MCF 10A (cell line): ENCODE measurements at regions not wholly inside any gene's neighbourhood (a gene's known extent, or its start where the extent isn't known, plus 50 kb on each side); places are given as distances from the start of the nearest gene placed in this dataset.

ENCODE experiments used
- BruUV-seq: library from RNA; stranded (reverse); fragments of 400-500 nt; replicated peaks from 2 replicates; lab custom pipeline; 2021; lab: Mats Ljungman, UMichigan
- CTCF ChIA-PET: fragments of 300-600 bp; sonication (Branson Sonifier 250); formaldehyde crosslinking; extraction: SDS; loops from one replicate; lab custom pipeline; 2021; ENCODE audit warnings: antibody characterized with exemption, inconsistent platforms; lab: Yijun Ruan, JAX
- POLR2A ChIA-PET: fragments of 300-600, 350-650 bp; sonication (Branson Sonifier 250); formaldehyde crosslinking; extraction: SDS; loops from one replicate; lab custom pipeline; 2020; ENCODE audit warnings: antibody characterized with exemption, inconsistent platforms; lab: Yijun Ruan, JAX
- DNase-seq: peaks from one replicate; pipeline ENCODE4 v3.0.0-alpha.2; 2018; ENCODE audit not compliant: unreplicated experiment
- H3K27ac Mint-ChIP-seq: one replicate; pipeline ENCODE4 v1.8.0; 2022; ENCODE audit warnings: mild to moderate bottlenecking, low read depth, mixed read lengths; ENCODE audit not compliant: unreplicated experiment
- H3K27me3 Mint-ChIP-seq: one replicate; pipeline ENCODE4 v1.8.0; 2022; ENCODE audit warnings: mixed read lengths; ENCODE audit not compliant: insufficient read depth, unreplicated experiment
- H3K36me3 Mint-ChIP-seq: one replicate; pipeline ENCODE4 v1.8.0; 2022; ENCODE audit warnings: mild to moderate bottlenecking, moderate library complexity, mixed read lengths; ENCODE audit not compliant: insufficient read depth, unreplicated experiment
- H3K4me1 Mint-ChIP-seq: one replicate; pipeline ENCODE4 v1.8.0; 2022; ENCODE audit warnings: mixed read lengths; ENCODE audit not compliant: insufficient read depth, unreplicated experiment
- H3K4me3 Mint-ChIP-seq: one replicate; pipeline ENCODE4 v1.8.0; 2022; ENCODE audit warnings: mild to moderate bottlenecking, moderate library complexity, mixed read lengths; ENCODE audit not compliant: unreplicated experiment
- H3K9me3 Mint-ChIP-seq: one replicate; pipeline ENCODE4 v1.8.0; 2022; ENCODE audit warnings: mixed read lengths; ENCODE audit not compliant: unreplicated experiment
- intact Hi-C: fragments of 100-400 bp; cut with micrococcal nuclease; formaldehyde crosslinking; loops from 2 replicates; pipeline ENCODE4 v1.14.1; 2022
- TF ChIP-seq, protein P1 (sequence below): fragments of 200-600 bp; IDR thresholded peaks from one replicate; pipeline ENCODE4 v1.8.0; 2022; ENCODE audit warnings: antibody characterized with exemption, mild to moderate bottlenecking; ENCODE audit not compliant: unreplicated experiment

- intact Hi-C loops = no loop called here
- Mint-ChIP-seq H3K9me3 (peaks cover 15% of the 10 kb centered on the region), H3K4me3 (no peak overlapping the region), H3K27me3 (no peaks in the 10 kb centered on the region), H3K4me1 (no peaks in the 10 kb centered on the region), H3K27ac (no peak overlapping the region), H3K36me3 (no peaks in the 10 kb centered on the region)
- ChIA-PET POLR2A (no interaction called here), CTCF (interaction anchor here (0.7 kb wide), 1 partner anchor 279 kb away, joined by 3 read pairs; no protein-coding TSS in a partner anchor)
- TF ChIP-seq, protein P1, sequence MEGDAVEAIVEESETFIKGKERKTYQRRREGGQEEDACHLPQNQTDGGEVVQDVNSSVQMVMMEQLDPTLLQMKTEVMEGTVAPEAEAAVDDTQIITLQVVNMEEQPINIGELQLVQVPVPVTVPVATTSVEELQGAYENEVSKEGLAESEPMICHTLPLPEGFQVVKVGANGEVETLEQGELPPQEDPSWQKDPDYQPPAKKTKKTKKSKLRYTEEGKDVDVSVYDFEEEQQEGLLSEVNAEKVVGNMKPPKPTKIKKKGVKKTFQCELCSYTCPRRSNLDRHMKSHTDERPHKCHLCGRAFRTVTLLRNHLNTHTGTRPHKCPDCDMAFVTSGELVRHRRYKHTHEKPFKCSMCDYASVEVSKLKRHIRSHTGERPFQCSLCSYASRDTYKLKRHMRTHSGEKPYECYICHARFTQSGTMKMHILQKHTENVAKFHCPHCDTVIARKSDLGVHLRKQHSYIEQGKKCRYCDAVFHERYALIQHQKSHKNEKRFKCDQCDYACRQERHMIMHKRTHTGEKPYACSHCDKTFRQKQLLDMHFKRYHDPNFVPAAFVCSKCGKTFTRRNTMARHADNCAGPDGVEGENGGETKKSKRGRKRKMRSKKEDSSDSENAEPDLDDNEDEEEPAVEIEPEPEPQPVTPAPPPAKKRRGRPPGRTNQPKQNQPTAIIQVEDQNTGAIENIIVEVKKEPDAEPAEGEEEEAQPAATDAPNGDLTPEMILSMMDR = no peak
- no TSS peak for BruUV-seq
- DNase-seq = no peak
Observed at GRCh38 chr1:222424826-222425225, 123.1 kb downstream of the HHIPL2 start.

GRCh38 chr1:222421380-222421779 lies 126.5 kb downstream of the HHIPL2 start:
- ChIA-PET CTCF (interaction anchor here (2.5 kb wide), 1 partner anchor 34 kb away, joined by 11 read pairs; no protein-coding TSS in a partner anchor), POLR2A (no interaction called here)
- Mint-ChIP-seq H3K4me1 (no peaks in the 10 kb centered on the region), H3K4me3 (no peak overlapping the region), H3K9me3 (peaks cover 8% of the 10 kb centered on the region), H3K27me3 (no peaks in the 10 kb centered on the region), H3K36me3 (no peaks in the 10 kb centered on the region), H3K27ac (no peak overlapping the region)
- no TSS peak for BruUV-seq
- intact Hi-C loops = no loop called here
- TF ChIP-seq, protein P1 = no peak
- DNase-seq = no peak

- Mint-ChIP-seq H3K27ac (no peak overlapping the region), H3K4me3 (no peak overlapping the region), H3K36me3 (no peaks in the 10 kb centered on the region), H3K27me3 (no peaks in the 10 kb centered on the region), H3K4me1 (no peaks in the 10 kb centered on the region), H3K9me3 (peaks cover 8% of the 10 kb centered on the region)
- intact Hi-C loops = no loop called here
- BruUV-seq = no TSS peak
- CTCF ChIA-PET = interaction anchor here (0.8 to 2.5 kb wide), 2 partner anchors 15 to 34 kb away, joined by 3 to 11 read pairs; no protein-coding TSS in a partner anchor
- TF ChIP-seq, protein P1 = no peak
- DNase-seq = no peak
- POLR2A ChIA-PET = interaction anchor here (0.8 kb wide), 1 partner anchor 170 kb away, joined by 3 read pairs; no protein-coding TSS in a partner anchor
Observed at GRCh38 chr1:222420633-222421032, 127.3 kb downstream of the HHIPL2 start.

DNA sequence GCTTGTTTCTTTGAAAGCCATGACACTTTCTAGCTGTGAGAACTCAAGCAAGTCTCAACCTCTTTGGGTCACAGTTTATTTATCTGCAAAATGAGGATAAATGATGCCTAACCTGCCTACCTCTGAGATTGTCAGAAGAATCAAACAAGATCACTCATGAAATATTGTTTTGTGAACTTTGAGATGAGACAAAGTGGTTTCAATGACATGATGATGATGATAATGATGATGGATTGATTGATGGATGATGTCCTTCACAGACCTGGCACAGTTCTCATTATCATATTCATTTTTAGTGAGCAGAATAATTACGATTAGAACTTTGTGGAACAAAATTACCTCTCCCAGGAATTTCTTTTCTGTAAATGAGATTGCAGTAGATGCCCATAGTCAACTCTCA lies 129.2 kb downstream of the HHIPL2 start:
- ChIA-PET POLR2A (interaction anchor here (0.7 to 1.3 kb wide), 2 partner anchors 17 to 604 kb away, joined by 3 read pairs; no protein-coding TSS in a partner anchor), CTCF (interaction anchor here (0.6 to 0.9 kb wide), 3 partner anchors 12 to 410 kb away, joined by 3 to 6 read pairs (median 4); no protein-coding TSS in a partner anchor)
- Mint-ChIP-seq H3K4me1 (no peaks in the 10 kb centered on the region), H3K27ac (no peak overlapping the region), H3K27me3 (no peaks in the 10 kb centered on the region), H3K9me3 (peaks cover 8% of the 10 kb centered on the region), H3K4me3 (no peak overlapping the region), H3K36me3 (no peaks in the 10 kb centered on the region)
- intact Hi-C loops = no loop called here
- TF ChIP-seq, protein P1 = no peak
- BruUV-seq = no TSS peak
- no peak for DNase-seq
